ENCODE measurements at regions not wholly inside any gene's neighbourhood (a gene's known extent, or its start where the extent isn't known, plus 50 kb on each side); places are given as distances from the start of the nearest gene placed in this dataset.
A peak's percentile ranks its signal among the peaks of the same experiment; 100 is the strongest.

GRCh38 chr1:22228505-22228911 is 85.6 kb upstream of the WNT4 start:
- H3K4me3 ChIP-seq (replicated peaks; ENCODE audit: low read depth, low read length), result no peak overlapping the region
- no peak for TF ChIP-seq CTCF (IDR thresholded peaks at IDR 0.05; ENCODE audit: low read length, missing control alignments)
- DNase-seq (ENCODE audit: low read depth), result no peak

DNA sequence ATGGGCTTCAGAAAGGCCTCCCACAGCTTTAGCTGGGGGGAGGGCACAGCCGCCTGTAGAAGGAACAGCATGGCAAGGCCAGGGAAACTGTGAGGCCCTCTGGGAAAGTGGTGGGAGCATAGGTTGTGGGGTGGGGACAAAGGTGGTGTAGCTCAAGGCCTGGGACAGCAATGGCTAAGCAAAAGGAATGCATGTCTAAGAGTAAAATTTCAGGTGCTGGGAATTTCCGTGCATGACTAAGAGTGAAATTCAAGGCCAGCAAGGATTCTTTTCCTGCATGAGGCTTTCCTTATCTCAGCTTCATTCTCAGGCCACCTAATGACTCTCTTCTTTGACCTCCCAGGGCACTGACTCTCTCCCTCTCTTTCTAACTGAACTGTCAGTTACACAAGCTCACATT is 86.5 kb upstream of the WNT4 start:
- peak; percentile 43 for DNase-seq (ENCODE audit: low read depth)
- no peak overlapping the region for H3K4me3 ChIP-seq (replicated peaks; ENCODE audit: low read depth, low read length)
- TF ChIP-seq CTCF (IDR thresholded peaks at IDR 0.05; ENCODE audit: low read length, missing control alignments), result no peak

DNA sequence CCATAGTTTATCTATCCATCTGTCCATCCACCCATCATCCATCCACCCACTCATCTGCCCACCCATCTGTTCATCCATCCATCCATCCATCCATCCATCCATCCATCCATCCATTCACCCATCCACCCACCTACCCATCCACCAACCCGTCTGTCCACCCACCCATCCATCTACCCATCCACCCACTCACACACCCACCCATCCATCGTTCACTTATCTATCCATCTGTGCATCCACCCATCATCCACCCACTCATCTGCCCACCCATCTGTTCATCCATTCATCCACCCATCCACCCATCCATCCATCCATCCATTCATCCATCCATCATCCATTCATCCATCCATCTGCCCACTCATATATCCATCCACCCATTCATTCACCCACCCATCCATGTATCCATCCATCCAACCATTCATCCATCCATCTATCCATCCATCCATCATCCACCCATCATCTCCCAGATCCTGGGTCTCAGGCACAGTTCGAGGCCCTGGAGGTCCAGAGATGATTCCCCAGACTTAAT is 88.2 kb upstream of the WNT4 start:
- no peak for TF ChIP-seq CTCF (IDR thresholded peaks at IDR 0.05; ENCODE audit: low read length, missing control alignments)
- H3K4me3 ChIP-seq (replicated peaks; ENCODE audit: low read depth, low read length), result no peak overlapping the region
- no peak for DNase-seq (ENCODE audit: low read depth)

GRCh38 chr1:22231995-22232690 is 89.2 kb upstream of the WNT4 start:
- no peak for DNase-seq (ENCODE audit: low read depth)
- no peak overlapping the region for H3K4me3 ChIP-seq (replicated peaks; ENCODE audit: low read depth, low read length)
- no peak for TF ChIP-seq CTCF (IDR thresholded peaks at IDR 0.05; ENCODE audit: low read length, missing control alignments)

DNA sequence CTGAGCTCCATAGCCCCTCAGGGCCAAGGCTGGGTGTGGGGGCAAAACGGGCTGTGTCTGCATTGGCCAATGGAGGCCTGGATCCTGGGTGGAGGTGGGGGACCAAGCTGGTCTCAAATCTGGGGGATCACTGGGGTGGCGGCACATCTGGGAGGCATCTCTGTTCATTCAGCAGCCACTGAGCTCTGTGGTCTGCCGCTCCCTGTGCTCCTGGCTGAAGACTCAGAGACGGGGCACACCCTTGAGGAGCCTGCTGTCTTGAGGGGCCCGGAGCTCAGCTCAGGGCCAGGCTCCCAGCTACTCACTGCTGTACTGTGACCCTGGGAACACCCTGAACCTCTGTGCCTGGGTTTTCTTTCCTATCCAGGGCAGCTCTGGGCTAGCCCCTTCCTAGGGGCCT is 90.3 kb upstream of the WNT4 start:
- TF ChIP-seq CTCF (IDR thresholded peaks at IDR 0.05; ENCODE audit: low read length, missing control alignments), result no peak
- DNase-seq (ENCODE audit: low read depth), result no peak
- no peak overlapping the region for H3K4me3 ChIP-seq (replicated peaks; ENCODE audit: low read depth, low read length)

- H3K4me3 ChIP-seq (replicated peaks; ENCODE audit: low read depth, low read length), result no peak overlapping the region
- DNase-seq (ENCODE audit: low read depth), result no peak
These were observed 91.7 kb upstream of the WNT4 start for GRCh38 chr1:22234476-22235030.

More at GRCh38 chr1:22234476-22235030, 91.7 kb upstream of the WNT4 start:
- no peak for TF ChIP-seq CTCF (IDR thresholded peaks at IDR 0.05; ENCODE audit: low read length, missing control alignments)
